SK-N-SH (cell line): ENCODE measurements at regions not wholly inside any gene's neighbourhood (a gene's known extent, or its start where the extent isn't known, plus 50 kb on each side); places are given as distances from the start of the nearest gene placed in this dataset.

ENCODE experiments used
- EP300 ChIP-seq, 2 experiments: IDR thresholded peaks; 2 replicates each; pipeline versions ENCODE4 v1.4.0 to v1.6.1; 2012; ENCODE audit warnings: borderline replicate concordance in 1 of 2, low read depth in 1 of 2, low read length in 1 of 2
- EZH2phosphoT487 ChIP-seq: fragments of 200-600 bp; sonication (generic); IDR thresholded peaks from 2 replicates; pipeline ENCODE4 v1.6.1; 2017; ENCODE audit warnings: low read depth, mixed run types, mild to moderate bottlenecking, antibody characterized with exemption, moderate library complexity, borderline replicate concordance
- FOXJ3 ChIP-seq: sonication (generic); formaldehyde crosslinking; IDR thresholded peaks from 2 replicates; pipeline ENCODE4 v1.5.1; 2020; ENCODE audit warnings: mild to moderate bottlenecking, missing genetic modification reagents
- FOXM1 ChIP-seq: IDR thresholded peaks from 2 replicates; pipeline ENCODE4 v1.4.0; 2012; ENCODE audit warnings: low read depth, mild to moderate bottlenecking
- GABPA ChIP-seq: IDR thresholded peaks from 2 replicates; pipeline ENCODE4 v1.4.0; 2012; ENCODE audit warnings: low read depth, mild to moderate bottlenecking
- MAX ChIP-seq: IDR thresholded peaks from 2 replicates; pipeline ENCODE4 v1.4.0; 2012; ENCODE audit warnings: low read depth
- RAD21 ChIP-seq: IDR thresholded peaks from 2 replicates; pipeline ENCODE4 v1.6.1; 2012; ENCODE audit warnings: mild to moderate bottlenecking, low read length
- SMC3 ChIP-seq: IDR thresholded peaks from 2 replicates; pipeline ENCODE4 v1.6.1; 2012; ENCODE audit warnings: low read depth, low read length, improper control_type of control experiment
- TF ChIP-seq, protein P1 (sequence below): fragments of 200-600 bp; sonication (generic); IDR thresholded peaks from 2 replicates; pipeline ENCODE4 v1.6.1; 2017; ENCODE audit warnings: antibody characterized with exemption, mild to moderate bottlenecking, moderate library complexity

GRCh38 chr1:14261395-14261794 is 337.1 kb upstream of the KAZN start:
- TF ChIP-seq, protein P1, sequence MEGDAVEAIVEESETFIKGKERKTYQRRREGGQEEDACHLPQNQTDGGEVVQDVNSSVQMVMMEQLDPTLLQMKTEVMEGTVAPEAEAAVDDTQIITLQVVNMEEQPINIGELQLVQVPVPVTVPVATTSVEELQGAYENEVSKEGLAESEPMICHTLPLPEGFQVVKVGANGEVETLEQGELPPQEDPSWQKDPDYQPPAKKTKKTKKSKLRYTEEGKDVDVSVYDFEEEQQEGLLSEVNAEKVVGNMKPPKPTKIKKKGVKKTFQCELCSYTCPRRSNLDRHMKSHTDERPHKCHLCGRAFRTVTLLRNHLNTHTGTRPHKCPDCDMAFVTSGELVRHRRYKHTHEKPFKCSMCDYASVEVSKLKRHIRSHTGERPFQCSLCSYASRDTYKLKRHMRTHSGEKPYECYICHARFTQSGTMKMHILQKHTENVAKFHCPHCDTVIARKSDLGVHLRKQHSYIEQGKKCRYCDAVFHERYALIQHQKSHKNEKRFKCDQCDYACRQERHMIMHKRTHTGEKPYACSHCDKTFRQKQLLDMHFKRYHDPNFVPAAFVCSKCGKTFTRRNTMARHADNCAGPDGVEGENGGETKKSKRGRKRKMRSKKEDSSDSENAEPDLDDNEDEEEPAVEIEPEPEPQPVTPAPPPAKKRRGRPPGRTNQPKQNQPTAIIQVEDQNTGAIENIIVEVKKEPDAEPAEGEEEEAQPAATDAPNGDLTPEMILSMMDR = no peak
- TF ChIP-seq FOXJ3 = no peak
- no peak for TF ChIP-seq GABPA
- TF ChIP-seq EP300 (IDR thresholded peaks at IDR 0.05; ENCODE audit: borderline replicate concordance in 1 of 2, low read depth in 1 of 2, low read length in 1 of 2) = no peak
- TF ChIP-seq EZH2phosphoT487 = no peak
- TF ChIP-seq RAD21 = no peak
- no peak for TF ChIP-seq FOXM1
- TF ChIP-seq SMC3 = no peak
- TF ChIP-seq MAX = no peak
